Superior temporal gyrus (tissue), 1 donor: ENCODE measurements at regions not wholly inside any gene's neighbourhood (a gene's known extent, or its start where the extent isn't known, plus 50 kb on each side); places are given as distances from the start of the nearest gene placed in this dataset.
A peak's percentile ranks its signal among the peaks of the same experiment; 100 is the strongest.

ENCODE experiments used
- DNase-seq: peaks from one replicate; pipeline ENCODE4 v3.0.0-alpha.2; 2016; ENCODE audit errors: extremely low spot score

DNA sequence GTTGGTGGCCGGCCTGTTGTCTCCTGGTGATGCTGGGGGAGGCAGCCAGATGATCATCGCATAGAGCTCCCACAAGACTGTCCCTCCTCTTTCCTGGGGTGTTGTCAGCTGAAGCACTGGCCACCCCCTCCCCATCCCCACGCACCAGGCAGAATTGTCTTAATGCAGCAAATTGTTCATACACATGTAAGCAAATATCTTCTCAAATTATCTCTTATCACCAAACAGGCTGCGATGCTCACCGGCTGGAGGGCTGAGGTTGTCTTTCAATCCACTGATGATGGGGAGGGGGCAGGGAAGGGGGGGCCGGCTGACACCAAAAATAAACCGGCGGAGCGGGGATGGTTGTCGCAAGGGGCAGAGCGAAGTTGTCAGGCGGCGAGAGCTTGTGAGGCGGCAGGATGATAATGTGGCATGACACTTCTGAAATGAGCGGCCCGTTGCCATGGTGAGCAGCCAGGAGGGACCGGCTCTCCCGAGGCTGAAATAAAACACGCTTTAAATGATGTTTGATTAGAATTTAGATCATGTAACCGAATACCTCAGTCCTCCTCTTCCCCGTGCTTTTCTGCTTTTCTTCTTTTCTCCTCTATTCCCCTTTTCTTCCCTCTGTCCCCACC is 59.8 kb downstream of the MRM1 start:
- peak; percentile 22 for DNase-seq

DNA sequence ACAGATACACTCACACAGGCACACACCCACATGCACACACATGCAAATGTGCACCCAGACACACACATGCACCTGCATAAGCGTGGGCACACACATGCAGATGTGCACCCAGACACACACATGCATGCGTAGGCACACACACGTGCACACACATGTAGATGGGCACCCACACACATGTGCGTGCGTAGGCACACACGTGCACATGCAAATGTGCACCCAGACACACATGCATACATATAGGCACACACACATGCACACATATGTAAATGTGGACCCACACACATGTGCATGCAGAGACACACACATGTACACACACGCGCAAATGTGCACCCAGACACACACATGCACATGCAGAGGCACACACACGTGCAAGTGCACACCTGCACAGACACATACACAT is 60.3 kb downstream of the MRM1 start:
- no peak for DNase-seq

DNA sequence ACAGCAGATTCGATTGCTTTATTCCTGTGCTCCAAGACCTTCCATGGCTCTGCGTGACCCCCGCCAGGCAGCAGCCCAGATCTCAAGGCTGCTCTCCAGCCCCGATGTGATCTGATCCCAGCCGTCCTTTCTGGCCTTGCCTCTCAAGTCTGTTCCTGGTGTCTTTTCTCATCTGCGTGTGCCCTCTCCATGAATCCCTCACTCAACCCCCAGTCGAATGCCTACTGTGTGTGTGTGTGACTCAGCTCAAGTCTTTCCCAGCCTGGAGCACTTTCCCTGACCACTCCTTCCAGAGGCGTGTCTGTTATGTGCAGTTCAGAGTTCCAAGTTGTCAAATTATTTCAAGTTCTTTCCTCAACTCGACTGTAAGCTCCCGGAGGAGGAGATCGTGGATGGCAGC is 64.0 kb downstream of the MRM1 start:
- no peak for DNase-seq

DNA sequence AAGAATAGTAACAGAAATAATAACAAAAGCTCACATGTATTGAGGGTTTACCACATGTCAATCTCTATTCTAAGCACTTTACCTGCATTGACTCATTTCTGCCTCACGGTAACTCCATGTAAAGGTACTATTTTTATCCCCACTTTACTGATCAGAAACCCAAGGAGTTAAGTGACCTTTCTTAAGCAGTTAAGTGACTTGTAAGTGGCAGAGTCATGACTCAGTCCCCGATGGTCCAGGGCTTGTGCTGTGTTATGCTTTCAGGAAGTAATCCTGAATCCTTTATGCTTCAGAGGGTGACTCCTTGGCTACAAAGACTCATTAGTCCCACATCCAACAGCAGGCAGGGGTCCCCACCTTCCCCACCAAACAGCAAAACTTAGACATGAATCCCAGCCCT is 66.5 kb downstream of the MRM1 start:
- no peak for DNase-seq

DNA sequence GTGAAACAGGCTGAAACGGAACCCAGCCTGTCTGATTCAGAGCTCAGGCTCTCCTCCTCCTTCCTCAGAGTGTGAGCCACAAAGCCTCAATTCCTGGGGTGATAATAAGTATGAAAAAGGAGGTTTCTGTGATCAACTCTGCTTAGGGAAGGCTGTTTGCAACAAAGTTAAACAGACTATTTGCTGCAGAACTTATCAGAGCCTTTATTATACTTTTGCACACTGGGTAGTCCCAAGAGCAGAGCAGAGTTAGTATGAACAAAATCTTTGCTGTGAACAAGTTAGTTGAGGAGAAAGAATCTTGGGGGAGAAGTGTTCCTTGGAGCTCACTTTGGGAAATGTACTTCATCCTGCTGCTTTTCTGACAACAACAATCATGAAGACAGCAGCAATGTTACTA is 67.4 kb downstream of the MRM1 start:
- DNase-seq: no peak

DNA sequence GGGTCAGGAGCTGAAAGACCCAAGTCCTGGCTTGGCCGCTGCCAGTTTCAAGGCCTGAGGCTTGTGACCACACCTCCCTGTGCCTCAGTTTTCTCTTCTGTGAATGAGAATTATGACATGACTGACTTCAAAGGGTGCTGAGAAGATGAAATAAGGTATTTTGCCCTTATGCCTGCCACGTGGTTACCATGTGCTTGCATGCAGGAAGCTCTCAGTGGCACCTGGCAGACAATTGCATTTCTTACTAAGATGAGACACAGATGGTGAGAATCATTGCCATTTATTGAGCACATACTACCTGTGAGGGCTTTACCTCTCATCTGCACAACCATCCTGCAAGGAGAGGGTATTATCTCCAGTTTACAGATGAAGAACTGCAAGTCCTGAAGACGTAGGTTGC is 69.8 kb downstream of the MRM1 start:
- DNase-seq: no peak

DNA sequence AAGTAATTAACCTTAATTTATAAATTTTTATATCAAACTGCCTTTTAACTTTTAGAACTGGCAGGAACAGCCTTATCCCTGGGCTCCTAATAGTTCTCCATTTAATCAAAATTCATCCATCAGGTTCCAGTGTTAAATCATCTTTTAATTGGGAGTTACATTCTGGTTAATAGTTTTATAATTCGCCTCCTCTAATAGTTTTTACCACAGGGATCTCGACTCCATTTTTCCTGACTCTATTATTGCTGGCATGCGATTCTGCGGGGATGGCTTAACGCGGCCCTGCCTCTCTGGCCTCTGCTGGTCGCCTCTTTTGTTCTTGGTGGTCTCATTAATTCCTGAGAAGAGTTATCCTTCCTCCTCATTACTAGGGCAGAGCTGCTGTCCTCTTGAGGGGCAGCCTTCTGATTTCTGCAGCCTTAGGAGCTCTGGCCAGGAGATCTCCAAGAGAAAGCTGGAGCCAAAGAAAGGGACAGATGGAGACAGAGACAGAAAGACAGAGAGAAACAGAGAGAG is 71.1 kb downstream of the MRM1 start:
- no peak for DNase-seq

DNA sequence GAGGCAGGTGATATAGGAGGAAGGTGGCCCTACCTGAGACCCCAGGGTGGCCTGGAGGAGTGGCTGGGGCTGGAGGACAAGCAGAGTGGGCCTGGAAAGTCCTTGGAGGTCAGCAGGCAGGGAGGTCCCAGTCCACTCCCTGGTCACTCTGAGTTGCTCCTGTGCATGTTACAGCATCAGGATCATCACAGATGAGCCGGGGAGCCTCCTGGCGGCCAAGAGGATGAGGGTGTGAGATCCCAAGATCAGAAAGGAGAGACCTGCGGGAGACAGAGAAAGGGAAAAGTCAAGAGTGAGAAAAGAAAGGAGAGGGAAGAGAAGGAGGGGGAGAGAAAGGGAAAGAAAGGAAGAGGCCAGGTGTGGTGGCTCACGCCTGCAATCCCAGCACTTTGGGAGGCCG is 71.7 kb downstream of the MRM1 start:
- no peak for DNase-seq

DNA sequence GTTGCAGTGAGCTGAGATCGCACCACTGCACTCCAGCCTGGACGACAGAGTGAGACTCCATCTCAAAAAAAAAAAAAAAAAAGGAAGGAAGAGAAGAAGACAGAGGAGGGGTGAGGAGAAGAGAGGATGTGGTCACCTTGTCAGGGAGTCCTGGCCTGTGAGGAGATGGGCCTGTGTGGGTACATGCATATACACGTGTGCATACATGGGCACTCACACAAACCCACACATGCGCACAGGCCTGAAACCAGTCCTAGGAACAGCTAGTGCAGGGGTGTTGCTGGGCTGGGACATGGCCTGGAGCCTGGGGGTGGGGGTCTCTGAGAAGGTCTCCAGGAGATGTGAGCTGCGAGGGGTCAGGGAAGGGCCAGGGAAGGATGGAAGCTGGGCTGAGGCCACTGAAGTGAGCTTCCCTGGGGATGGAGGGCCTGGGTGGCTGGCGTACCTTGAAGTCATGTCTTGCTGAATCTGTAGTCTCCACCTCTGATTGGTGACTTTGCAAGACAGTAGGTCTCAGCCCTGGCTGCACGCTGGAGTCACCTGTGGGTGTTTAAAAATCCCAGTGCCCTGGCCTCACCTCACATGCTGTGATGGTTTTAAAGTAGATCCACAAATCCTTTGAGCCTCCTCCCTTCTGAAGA is 72.4 kb downstream of the MRM1 start:
- no peak for DNase-seq

DNA sequence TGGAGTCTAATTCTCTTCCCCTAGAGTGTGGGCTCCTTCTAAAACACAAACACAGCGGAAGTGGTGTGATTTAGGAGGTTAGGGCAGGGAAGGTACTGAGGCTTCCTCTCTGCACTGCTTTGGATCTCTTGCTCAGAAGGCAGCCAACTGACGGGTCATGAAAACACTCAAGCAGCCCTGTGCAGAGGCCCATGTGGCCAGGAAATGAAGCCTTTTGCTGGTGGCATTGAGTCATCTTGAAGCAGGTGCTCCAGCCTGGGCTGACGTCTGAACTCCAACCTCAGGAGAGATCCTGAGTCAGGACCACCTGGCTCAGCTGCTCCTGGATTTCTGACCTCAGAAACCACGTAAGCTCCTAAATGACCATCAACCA is 72.9 kb downstream of the MRM1 start:
- no peak for DNase-seq

DNA sequence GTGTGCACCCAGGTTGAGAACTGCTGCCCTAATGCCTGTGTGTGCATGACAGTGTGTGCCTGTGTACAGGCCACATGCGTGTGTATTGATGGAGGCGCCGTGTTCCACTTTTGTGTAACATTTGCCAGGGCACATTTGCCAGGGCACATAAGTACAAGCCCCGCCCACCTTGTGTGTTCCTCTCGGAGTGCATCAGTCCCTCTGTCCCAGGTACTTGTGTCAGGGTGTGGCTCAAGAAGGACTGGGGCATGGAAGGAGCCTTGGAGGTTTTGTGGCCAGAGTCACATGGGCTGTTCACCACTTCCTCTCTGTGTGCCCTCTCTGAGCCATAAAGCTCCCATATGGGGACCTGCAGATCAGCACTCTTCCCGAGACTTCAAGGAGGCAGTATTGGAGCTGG is 73.9 kb downstream of the MRM1 start:
- no peak for DNase-seq

DNA sequence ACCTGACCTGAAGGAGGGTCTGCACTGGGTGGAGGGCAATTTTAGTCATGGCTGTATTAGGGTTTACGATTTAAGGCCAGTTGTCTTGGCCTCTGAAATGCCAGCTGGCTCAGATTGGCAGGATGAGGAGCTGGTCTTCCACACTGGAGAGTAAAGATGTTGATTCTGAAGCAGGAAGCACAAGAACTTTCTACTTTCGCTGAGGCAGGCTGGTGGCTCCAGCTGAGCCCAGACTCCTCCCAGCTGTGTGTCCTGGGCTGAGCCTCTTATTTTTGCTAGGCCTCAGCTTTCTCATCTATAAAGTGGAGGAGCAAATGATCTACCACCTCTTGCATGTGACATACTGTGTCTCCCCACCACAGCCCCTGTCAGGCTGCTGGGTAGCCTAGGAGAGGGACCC is 74.4 kb downstream of the MRM1 start:
- no peak for DNase-seq

DNA sequence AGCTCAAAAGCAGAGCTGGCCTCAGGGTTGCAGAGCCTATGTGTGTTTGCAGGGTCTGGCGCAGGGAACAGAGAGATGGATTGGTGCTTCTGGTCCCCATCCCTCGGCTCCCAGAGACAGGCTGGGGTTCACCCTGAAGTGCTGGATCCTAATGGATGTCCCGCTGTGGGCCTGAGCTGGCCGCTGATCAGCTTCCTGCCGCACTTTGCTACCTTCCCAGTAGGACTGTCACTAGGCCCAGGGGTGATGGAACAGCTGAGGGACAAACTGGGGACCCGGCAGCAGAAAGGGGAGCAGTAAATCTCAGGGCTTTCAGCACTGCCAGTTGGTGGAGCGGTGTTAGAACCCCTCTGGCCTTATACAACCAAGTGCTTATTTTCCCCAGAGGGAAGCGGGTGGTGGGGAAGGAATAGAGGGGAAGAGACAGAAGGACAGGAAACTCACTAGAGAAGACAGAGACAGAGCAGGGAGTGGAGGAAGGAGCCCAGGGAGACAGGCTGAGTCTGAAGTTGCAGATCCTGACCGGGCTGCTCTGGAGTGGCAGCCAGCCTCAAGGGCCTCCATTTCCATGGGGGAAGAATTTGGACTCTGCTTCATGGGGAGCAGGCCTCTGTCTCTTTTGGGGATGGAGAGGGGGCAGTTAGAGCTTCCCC is 78.6 kb downstream of the MRM1 start:
- DNase-seq: no peak

DNA sequence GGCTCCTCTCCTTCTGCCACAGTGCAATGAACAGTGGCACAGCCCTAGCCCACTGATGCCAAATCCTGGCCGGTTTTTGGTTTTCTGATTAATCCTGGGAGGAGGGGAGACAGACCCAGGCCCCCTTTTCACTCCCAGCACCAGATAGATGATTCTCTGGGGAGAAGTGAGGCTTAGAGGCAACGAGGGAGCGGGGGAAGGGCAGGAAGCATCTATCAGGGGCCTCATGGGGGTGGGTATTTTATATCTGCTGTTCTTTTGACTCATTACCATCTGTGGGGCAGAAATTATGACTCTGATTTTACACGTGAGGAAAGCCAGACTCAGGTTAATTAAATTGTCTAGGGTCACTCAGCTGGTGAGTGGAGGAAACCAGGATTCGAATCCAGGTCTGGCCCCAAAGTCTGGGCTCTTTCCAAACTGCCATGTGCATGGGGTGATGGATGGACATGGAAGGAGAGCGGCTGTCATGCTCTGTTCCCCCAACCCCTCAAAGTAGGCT is 79.4 kb downstream of the MRM1 start:
- no peak for DNase-seq

DNA sequence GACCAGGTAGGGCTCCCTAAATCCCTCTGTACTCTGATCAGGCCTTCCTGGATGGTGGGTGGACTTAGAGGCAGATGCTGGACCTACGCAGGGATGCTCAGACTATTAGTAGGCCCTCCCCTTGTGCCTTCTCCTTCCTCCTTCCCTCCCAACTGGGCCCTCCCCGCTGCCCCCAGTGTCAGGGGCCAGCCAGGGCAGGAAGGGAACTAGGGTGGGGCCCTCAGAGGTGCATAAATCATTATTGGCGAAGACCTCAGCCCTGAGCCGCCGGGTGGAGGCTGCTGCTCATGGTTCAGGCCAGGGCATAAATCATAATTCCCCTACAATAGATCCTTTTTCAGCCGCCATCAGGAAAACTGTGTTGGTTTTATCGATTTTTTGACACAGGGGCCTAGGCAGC is 81.4 kb downstream of the MRM1 start:
- no peak for DNase-seq

DNA sequence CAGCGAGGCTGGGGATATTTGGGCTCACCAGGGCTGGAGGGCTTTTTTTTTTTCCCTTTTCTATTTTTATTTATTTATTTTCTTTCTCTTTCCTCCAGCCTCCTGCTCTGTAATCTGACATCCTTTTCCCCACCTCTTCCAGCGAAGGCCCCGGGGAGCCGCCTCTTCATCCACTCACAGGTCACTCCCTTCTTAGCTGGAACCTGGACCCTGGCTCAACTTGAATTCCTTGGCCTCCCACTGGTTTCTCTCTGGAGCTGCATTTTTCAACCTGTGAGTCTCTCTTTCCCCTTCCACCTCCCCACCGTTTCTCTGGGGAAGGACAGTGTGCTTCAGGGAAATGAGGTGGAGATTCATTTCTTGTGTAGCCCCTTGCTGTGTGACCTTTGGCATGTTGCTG is 82.0 kb downstream of the MRM1 start:
- DNase-seq: no peak

DNA sequence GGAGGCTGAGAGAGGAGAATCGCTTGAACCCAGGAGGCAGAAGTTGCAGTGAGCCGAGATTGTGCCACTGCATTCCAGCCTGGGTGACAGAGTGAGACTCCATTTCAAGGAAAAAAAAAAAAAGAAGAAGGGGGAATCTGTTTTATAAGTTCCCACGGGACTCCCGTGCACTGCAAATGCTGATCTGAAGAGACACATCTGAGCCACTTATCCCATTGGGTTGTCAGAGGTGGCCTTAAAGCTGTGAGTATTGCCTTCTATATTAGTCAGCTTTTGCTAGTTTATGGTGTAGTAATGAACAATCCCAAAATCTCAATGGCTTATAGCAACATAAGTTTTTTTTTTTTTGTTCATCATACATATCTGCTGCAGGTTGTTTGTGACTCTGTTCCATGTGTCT is 82.8 kb downstream of the MRM1 start:
- DNase-seq: no peak

DNA sequence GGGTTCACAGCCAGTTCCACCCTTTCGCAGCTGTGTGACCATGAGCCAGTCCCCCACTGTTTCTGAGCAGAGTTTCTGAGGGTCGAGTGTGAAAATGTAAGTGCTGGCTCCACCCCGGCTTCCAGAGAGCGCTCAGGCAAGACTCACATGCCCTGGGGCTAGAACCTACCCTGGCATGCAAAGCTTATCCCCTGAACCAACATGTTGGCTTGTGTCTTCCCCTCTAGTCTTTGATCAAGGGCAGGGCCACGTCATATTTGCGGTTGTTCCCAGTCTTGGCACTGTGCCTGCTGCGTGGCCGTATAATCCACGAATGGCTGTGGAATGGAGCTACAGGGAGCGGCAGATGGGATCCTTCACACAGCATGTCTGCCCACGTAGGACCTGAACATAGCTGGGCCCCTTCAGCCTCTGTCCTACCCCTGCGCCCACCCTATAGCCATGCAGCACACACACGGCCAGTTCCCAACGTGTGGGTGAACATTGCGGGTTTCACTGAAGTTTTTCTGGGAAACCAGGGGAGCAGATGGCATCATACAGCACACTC is 84.8 kb downstream of the MRM1 start:
- DNase-seq: no peak

DNA sequence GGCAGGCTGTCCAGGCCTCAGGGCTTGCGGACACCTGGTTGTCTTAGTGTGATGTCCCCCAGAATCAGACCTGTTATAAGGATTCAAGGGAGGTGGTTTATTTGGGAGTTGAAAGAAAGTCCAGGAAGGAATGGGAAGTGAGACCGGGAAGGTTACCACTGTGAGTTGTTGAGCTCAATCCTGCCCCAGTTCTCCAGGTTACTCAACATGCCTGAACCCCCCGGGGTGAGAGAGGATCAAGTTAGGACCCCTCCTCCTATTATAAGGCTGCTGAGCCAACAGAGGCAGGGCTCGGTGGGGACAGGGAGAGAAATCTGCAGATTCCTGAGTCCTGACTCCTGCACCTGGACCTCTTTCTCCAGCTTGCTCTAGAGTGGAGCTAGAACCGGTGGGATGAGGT is 86.4 kb downstream of the MRM1 start:
- no peak for DNase-seq

DNA sequence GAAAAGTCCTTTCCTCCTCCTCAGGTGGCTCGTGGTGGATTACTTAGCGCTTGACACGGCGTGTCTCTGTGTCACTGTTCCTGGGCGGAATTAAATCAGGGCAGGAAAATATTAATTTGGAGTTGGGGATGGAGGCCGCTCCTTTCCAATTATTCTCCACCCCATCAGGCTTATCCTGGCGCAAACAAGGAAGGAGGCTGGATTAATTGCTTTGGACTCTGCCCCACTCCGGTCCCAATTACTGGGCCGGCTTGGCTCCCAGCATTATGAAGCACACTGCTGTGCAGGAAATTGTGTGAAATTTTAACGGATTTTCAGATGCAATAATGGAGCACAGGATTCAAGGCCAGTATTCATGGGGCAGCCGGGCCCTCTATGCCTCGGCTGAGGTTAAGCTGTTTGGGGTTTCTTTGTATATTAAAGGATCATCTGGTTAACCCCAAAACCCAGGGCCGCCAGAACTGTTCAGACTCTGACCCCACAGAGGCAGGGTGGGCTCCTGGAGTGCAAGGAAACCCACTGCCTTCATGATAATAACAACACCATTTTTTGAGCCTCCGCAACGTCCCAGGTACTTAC is 87.8 kb downstream of the MRM1 start:
- DNase-seq: no peak

DNA sequence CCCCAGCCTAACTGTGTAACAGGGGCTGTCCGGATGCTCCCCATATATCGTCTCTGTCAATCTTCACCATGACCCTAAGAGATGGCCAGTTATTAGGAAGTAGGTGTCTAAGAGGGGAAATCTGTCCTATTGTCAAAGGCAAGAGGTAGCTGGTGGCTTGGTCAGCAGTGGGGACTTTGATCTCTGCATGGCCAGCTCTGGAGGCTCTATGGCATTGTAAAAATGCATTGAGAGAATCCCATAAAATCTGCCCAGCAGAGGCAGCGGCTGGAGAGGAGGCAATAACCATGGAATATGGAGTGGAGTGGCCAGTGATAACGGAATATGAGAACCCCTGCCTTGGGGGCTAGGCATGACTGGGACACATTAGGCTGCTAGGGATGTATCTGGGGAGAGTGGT is 88.8 kb downstream of the MRM1 start:
- no peak for DNase-seq

DNA sequence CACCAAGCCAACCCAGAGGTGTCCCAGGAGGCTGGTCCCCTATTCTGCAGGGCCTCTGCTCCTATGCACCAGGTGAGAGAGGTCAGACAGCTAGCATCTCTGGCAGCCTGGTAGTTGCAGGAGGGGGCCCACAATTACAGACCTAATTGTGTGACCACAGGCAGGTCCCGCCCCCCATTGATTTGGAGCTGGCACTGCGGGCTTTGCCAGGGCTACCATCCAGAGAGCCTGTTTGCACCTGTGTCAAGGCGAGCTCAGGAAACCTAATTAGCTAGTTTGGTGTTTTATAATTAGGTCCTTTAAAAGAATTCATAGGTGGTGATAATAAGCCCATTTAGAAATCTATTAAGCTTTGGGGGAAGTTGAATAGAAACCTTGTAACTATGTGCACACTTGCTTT is 90.2 kb downstream of the MRM1 start:
- no peak for DNase-seq

DNA sequence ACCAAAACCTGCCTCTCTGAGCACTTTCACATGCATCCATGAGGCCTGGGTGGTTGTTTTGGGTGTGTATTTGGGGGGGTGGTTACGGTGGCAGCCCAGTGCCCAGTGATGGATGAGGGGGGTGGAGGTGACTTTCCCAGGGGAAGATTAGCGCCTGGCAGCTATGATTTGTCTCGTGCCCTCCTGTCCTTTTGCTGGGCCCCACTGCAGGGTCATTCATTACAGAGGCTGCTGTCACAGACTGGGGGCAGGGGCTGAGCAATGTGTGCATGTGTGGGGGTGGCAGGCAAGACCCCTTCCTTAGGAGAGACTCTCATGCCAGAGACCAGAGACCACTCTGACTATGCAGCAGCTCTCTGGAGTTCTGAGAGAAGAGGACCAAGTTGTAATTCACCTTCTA is 93.7 kb downstream of the MRM1 start:
- no peak for DNase-seq
